Suprapubic skin (tissue), 4 donors: ENCODE measurements at regions not wholly inside any gene's neighbourhood (a gene's known extent, or its start where the extent isn't known, plus 50 kb on each side); places are given as distances from the start of the nearest gene placed in this dataset.

Experiments used
- CTCF ChIP-seq, 2 donors: fragments of 200-600 bp in 1 of 2; fragments of 450-650 bp in 1 of 2; sonication (generic) in 1 of 2; IDR thresholded peaks; one replicate each; pipeline ENCODE4 v1.5.1; 2016 to 2019; ENCODE audit warnings: antibody characterized with exemption in 2 of 2, mild to moderate bottlenecking in 1 of 2, moderate library complexity in 1 of 2
- POLR2A ChIP-seq, 2 donors: fragments of 450-650 bp; IDR thresholded peaks; one replicate each; pipeline ENCODE4 v1.6.1; 2017; ENCODE audit warnings: antibody characterized with exemption in 2 of 2, mild to moderate bottlenecking in 2 of 2, moderate library complexity in 2 of 2
- POLR2AphosphoS5 ChIP-seq, 3 donors: sonication (generic); formaldehyde crosslinking; IDR thresholded peaks; one replicate each; pipeline ENCODE4 v1.6.1; 2017; ENCODE audit warnings: antibody characterized with exemption in 3 of 3

- TF ChIP-seq CTCF (IDR thresholded peaks at IDR 0.05) (no peak), POLR2A (IDR thresholded peaks at IDR 0.05) (no peak), POLR2AphosphoS5 (IDR thresholded peaks at IDR 0.05) (no peak)
Observed at GRCh38 chr4:33176566-33176965, 2456.4 kb downstream of the PCDH7 start.
